GM23248 (cell line): ENCODE measurements at regions not wholly inside any gene's neighbourhood (a gene's known extent, or its start where the extent isn't known, plus 50 kb on each side); places are given as distances from the start of the nearest gene placed in this dataset.

Experiments
- DNase-seq: peaks from one replicate; pipeline ENCODE4 v3.0.0-alpha.2; 2015
- H2AFZ ChIP-seq: fragments of 200-600 bp; sonication (generic); 2 replicates; pipeline ENCODE4 v1.6.1; 2016; ENCODE audit warnings: antibody characterized with exemption
- H3F3A ChIP-seq: fragments of 200-600 bp; sonication (generic); 2 replicates; pipeline ENCODE4 v1.6.1; 2016; ENCODE audit warnings: mild to moderate bottlenecking, antibody characterized with exemption, mixed run types; ENCODE audit not compliant: insufficient read depth
- H3K27ac ChIP-seq: fragments of 200-600 bp; sonication (generic); 2 replicates; pipeline ENCODE4 v1.5.1; 2016; ENCODE audit warnings: mild to moderate bottlenecking
- H3K27me3 ChIP-seq: fragments of 200-600 bp; sonication (generic); replicated peaks from 2 replicates; pipeline ENCODE4 v1.6.1; 2016; ENCODE audit warnings: mild to moderate bottlenecking; ENCODE audit not compliant: insufficient read depth
- H3K36me3 ChIP-seq: fragments of 200-600 bp; sonication (generic); 2 replicates; pipeline ENCODE4 v1.6.1; 2016; ENCODE audit warnings: low read depth, mild to moderate bottlenecking
- H3K4me1 ChIP-seq: fragments of 200-600 bp; sonication (generic); 2 replicates; pipeline ENCODE4 v1.6.1; 2016; ENCODE audit warnings: mild to moderate bottlenecking; ENCODE audit not compliant: insufficient read depth
- H3K4me2 ChIP-seq: fragments of 200-600 bp; sonication (generic); one replicate; pipeline ENCODE4 v1.6.1; 2016; ENCODE audit warnings: mild to moderate bottlenecking; ENCODE audit not compliant: unreplicated experiment
- H3K4me3 ChIP-seq: fragments of 200-600 bp; sonication (generic); 2 replicates; pipeline ENCODE4 v1.5.1; 2016; ENCODE audit warnings: mild to moderate bottlenecking
- H3K79me2 ChIP-seq: fragments of 200-600 bp; sonication (generic); 2 replicates; pipeline ENCODE4 v1.6.1; 2016; ENCODE audit warnings: mild to moderate bottlenecking; ENCODE audit not compliant: insufficient read depth
- H3K9ac ChIP-seq: fragments of 200-600 bp; sonication (generic); 2 replicates; pipeline ENCODE4 v1.6.1; 2016; ENCODE audit warnings: mild to moderate bottlenecking
- H3K9me2 ChIP-seq: fragments of 200-600 bp; sonication (generic); 2 replicates; pipeline ENCODE4 v1.6.1; 2016; ENCODE audit warnings: mixed run types, mild to moderate bottlenecking, moderate library complexity; ENCODE audit not compliant: insufficient read depth
- H3K9me3 ChIP-seq: fragments of 200-600 bp; sonication (generic); one replicate; pipeline ENCODE4 v1.6.1; 2017; ENCODE audit warnings: low read depth
- H4K20me1 ChIP-seq: fragments of 200-600 bp; sonication (generic); 2 replicates; pipeline ENCODE4 v1.6.0; 2016; ENCODE audit not compliant: insufficient read depth
- EZH2 ChIP-seq: fragments of 200-600 bp; sonication (generic); IDR thresholded peaks from 2 replicates; pipeline ENCODE4 v1.6.1; 2018; ENCODE audit warnings: antibody characterized with exemption, mild to moderate bottlenecking; ENCODE audit not compliant: insufficient read depth, poor library complexity, severe bottlenecking
- EZH2phosphoT487 ChIP-seq: fragments of 200-600 bp; sonication (generic); IDR thresholded peaks from 2 replicates; pipeline ENCODE4 v1.6.1; 2018; ENCODE audit warnings: antibody characterized with exemption, moderate library complexity, mild to moderate bottlenecking, low read depth; ENCODE audit not compliant: insufficient read depth
- WGBS, 2 experiments: methylation state at CpG; one replicate each; pipeline ENCODE4 v1.1.6; 2015 to 2017; ENCODE audit warnings: low lambda C conversion rate in 2 of 2, low coverage in 1 of 2; ENCODE audit errors: missing lambda C conversion rate in 2 of 2; 5-methylcytosine and 5-hydroxymethylcytosine counted together
- in situ Hi-C: fragments of 300-500 bp; cut with MboI; formaldehyde crosslinking; loops from 2 replicates; pipeline ENCODE4 v1.15.0; 2020

- no peaks in the 10 kb centered on the region for H3K9me2 ChIP-seq
- no peaks in the 10 kb centered on the region for H3F3A ChIP-seq
- no peaks in the 10 kb centered on the region for H3K36me3 ChIP-seq
- 27 to 28% methylated on average over 2 of the region's 2 CpGs for WGBS, 2 experiments
- H3K79me2 ChIP-seq: no peaks in the 10 kb centered on the region
- no peak overlapping the region for H3K4me2 ChIP-seq
- no peak overlapping the region for H2AFZ ChIP-seq
- H3K4me3 ChIP-seq: no peak overlapping the region
- DNase-seq: no peak
- H4K20me1 ChIP-seq: no peaks in the 10 kb centered on the region
- H3K4me1 ChIP-seq: no peaks in the 10 kb centered on the region
- no peaks in the 10 kb centered on the region for H3K9me3 ChIP-seq
- in situ Hi-C loops: no loop called here
- TF ChIP-seq EZH2: no peak
- H3K27me3 ChIP-seq: no peaks in the 10 kb centered on the region
- H3K27ac ChIP-seq: no peak overlapping the region
- no peak overlapping the region for H3K9ac ChIP-seq
Observed at GRCh38 chr12:90484094-90484493, 470.9 kb downstream of the CCER1 start.

- no peaks in the 10 kb centered on the region for H3K9me2 ChIP-seq
- H3K79me2 ChIP-seq: no peaks in the 10 kb centered on the region
- DNase-seq: no peak
- H3K27ac ChIP-seq: no peak overlapping the region
- in situ Hi-C loops: no loop called here
- no peak overlapping the region for H2AFZ ChIP-seq
- H3K36me3 ChIP-seq: no peaks in the 10 kb centered on the region
- no peak overlapping the region for H3K9ac ChIP-seq
- no peaks in the 10 kb centered on the region for H3K27me3 ChIP-seq
- no peaks in the 10 kb centered on the region for H4K20me1 ChIP-seq
- H3K4me1 ChIP-seq: no peaks in the 10 kb centered on the region
- TF ChIP-seq EZH2phosphoT487 (no peak), EZH2 (no peak)
- H3F3A ChIP-seq: no peaks in the 10 kb centered on the region
- H3K9me3 ChIP-seq: no peaks in the 10 kb centered on the region
- no peak overlapping the region for H3K4me2 ChIP-seq
- 63 to 65% methylated on average over 1 of the region's 1 CpG for WGBS, 2 experiments
- no peak overlapping the region for H3K4me3 ChIP-seq
Observed at GRCh38 chr12:90481748-90482147, 473.2 kb downstream of the CCER1 start.

- no peak for DNase-seq
- Histone ChIP-seq H3K4me1 (no peaks in the 10 kb centered on the region), H2AFZ (no peak overlapping the region), H4K20me1 (no peaks in the 10 kb centered on the region), H3K9ac (no peak overlapping the region), H3K4me2 (no peak overlapping the region), H3K27ac (no peak overlapping the region), H3K9me2 (no peaks in the 10 kb centered on the region), H3K79me2 (no peaks in the 10 kb centered on the region), H3F3A (no peaks in the 10 kb centered on the region), H3K4me3 (no peak overlapping the region), H3K36me3 (no peaks in the 10 kb centered on the region), H3K27me3 (no peaks in the 10 kb centered on the region), H3K9me3 (no peaks in the 10 kb centered on the region)
- in situ Hi-C loops: no loop called here
- 77 to 88% methylated on average over 1 of the region's 1 CpG for WGBS, 2 experiments
- TF ChIP-seq EZH2phosphoT487: no peak
- TF ChIP-seq EZH2: no peak
Observed at GRCh38 chr12:90479237-90479636, 475.7 kb downstream of the CCER1 start.

- Histone ChIP-seq H3K9ac (no peak overlapping the region), H4K20me1 (no peaks in the 10 kb centered on the region), H3K36me3 (no peaks in the 10 kb centered on the region), H3K27me3 (no peaks in the 10 kb centered on the region), H3K79me2 (no peaks in the 10 kb centered on the region), H3K9me3 (no peaks in the 10 kb centered on the region), H3K9me2 (no peaks in the 10 kb centered on the region), H3K4me1 (no peaks in the 10 kb centered on the region), H3K4me2 (no peak overlapping the region), H3K27ac (no peak overlapping the region), H3K4me3 (no peak overlapping the region), H2AFZ (no peak overlapping the region), H3F3A (no peaks in the 10 kb centered on the region)
- DNase-seq: no peak
- in situ Hi-C loops: no loop called here
- TF ChIP-seq EZH2 (no peak), EZH2phosphoT487 (no peak)
- 5% methylated on average over 2 of the region's 2 CpGs for WGBS, 2 experiments
Observed at GRCh38 chr12:90473831-90474230, 481.1 kb downstream of the CCER1 start.

GRCh38 chr12:90460681-90461080 is 494.3 kb downstream of the CCER1 start:
- Histone ChIP-seq H3K4me2 (no peak overlapping the region), H3K9me2 (no peaks in the 10 kb centered on the region), H3K36me3 (no peaks in the 10 kb centered on the region), H4K20me1 (no peaks in the 10 kb centered on the region), H3K4me3 (no peak overlapping the region), H3K79me2 (no peaks in the 10 kb centered on the region), H2AFZ (no peak overlapping the region), H3K27me3 (no peaks in the 10 kb centered on the region), H3K9ac (no peak overlapping the region), H3K27ac (no peak overlapping the region), H3F3A (no peaks in the 10 kb centered on the region), H3K9me3 (no peaks in the 10 kb centered on the region), H3K4me1 (no peaks in the 10 kb centered on the region)
- in situ Hi-C loops: no loop called here
- peak; percentile 15 for DNase-seq
- 0 to 7% methylated on average over 1 of the region's 1 CpG for WGBS, 2 experiments
- TF ChIP-seq EZH2phosphoT487 (no peak), EZH2 (no peak)
